Nephron progenitor cell (in vitro differentiated cells): ENCODE measurements at regions not wholly inside any gene's neighbourhood (a gene's known extent, or its start where the extent isn't known, plus 50 kb on each side); places are given as distances from the start of the nearest gene placed in this dataset.

Source experiments
- DNase-seq: peaks from one replicate; pipeline ENCODE4 v3.0.0; 2021
- H3K27ac Mint-ChIP-seq: 2 replicates; pipeline ENCODE4 v1.8.0; 2021; ENCODE audit warnings: mild to moderate bottlenecking, moderate library complexity, mixed read lengths
- H3K27me3 Mint-ChIP-seq: 2 replicates; pipeline ENCODE4 v1.8.0; 2021; ENCODE audit warnings: mild to moderate bottlenecking, low read depth, mixed read lengths; ENCODE audit not compliant: poor library complexity
- H3K36me3 Mint-ChIP-seq: 2 replicates; pipeline ENCODE4 v1.8.0; 2021; ENCODE audit warnings: low read depth, mixed read lengths
- H3K4me1 Mint-ChIP-seq: 2 replicates; pipeline ENCODE4 v1.8.0; 2021; ENCODE audit warnings: mixed read lengths
- H3K4me3 Mint-ChIP-seq: 2 replicates; pipeline ENCODE4 v1.8.0; 2021; ENCODE audit warnings: mild to moderate bottlenecking, moderate library complexity, mixed read lengths
- H3K9me3 Mint-ChIP-seq: 2 replicates; pipeline ENCODE4 v1.8.0; 2021; ENCODE audit warnings: mild to moderate bottlenecking, moderate library complexity, mixed read lengths
- CTCF ChIP-seq: fragments of 200-600 bp; sonication (generic); IDR thresholded peaks from 2 replicates; pipeline ENCODE4 v1.5.0; 2021; ENCODE audit warnings: antibody characterized with exemption

- no peaks in the 10 kb centered on the region for H3K4me1 Mint-ChIP-seq
- no peak overlapping the region for H3K4me3 Mint-ChIP-seq
- peaks cover 14% of the 10 kb centered on the region for H3K9me3 Mint-ChIP-seq
- no peak for DNase-seq
- H3K36me3 Mint-ChIP-seq: no peaks in the 10 kb centered on the region
- peaks cover 4% of the 10 kb centered on the region for H3K27me3 Mint-ChIP-seq
- no peak overlapping the region for H3K27ac Mint-ChIP-seq
- TF ChIP-seq CTCF: no peak
Observed at GRCh38 chr2:23107327-23107941, 277.5 kb upstream of the KLHL29 start.

DNA sequence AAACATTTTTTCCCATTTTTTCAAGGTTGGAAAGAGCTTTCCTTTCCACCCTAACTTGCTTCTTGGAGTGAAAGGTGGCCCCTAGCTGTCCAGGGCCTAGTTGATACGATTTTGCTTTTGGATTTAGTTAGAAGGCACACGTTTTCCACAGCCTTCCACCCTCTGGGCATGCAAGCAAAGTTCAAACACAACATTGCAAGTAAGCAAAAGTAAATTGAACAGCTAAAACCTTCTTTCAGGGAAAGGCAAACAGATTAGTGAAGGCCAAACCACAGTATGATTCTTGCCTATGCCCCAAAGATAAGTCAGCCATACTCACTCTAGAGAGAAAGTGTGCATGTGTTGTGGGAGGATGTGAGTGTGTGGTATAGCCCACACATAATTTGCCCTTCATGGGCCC lies 273.7 kb upstream of the KLHL29 start:
- H3K4me3 Mint-ChIP-seq: no peak overlapping the region
- no peaks in the 10 kb centered on the region for H3K4me1 Mint-ChIP-seq
- no peak for DNase-seq
- H3K27me3 Mint-ChIP-seq: peaks cover 7% of the 10 kb centered on the region
- peaks cover 14% of the 10 kb centered on the region for H3K9me3 Mint-ChIP-seq
- no peaks in the 10 kb centered on the region for H3K36me3 Mint-ChIP-seq
- no peak for TF ChIP-seq CTCF
- H3K27ac Mint-ChIP-seq: no peak overlapping the region

DNA sequence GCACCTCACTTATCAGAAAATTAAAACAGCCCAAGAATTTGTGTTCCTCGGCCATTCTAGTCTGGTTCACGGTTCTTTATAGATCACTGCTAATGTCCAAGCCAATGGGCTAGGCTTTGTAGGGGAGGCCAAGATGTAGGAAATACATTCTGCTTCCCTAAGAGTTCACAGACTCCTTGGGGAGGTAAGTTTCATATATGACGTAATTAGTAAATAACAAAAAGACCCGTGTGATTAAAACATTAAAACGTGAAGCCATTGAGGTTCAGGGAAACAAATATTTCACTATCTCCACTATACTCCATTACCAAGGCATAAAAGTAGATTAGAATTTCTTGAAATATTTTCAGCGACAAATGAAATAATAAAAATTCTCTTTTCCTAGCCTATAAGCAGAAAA lies 272.5 kb upstream of the KLHL29 start:
- peaks cover 14% of the 10 kb centered on the region for H3K9me3 Mint-ChIP-seq
- DNase-seq: no peak
- no peak overlapping the region for H3K4me3 Mint-ChIP-seq
- H3K27me3 Mint-ChIP-seq: peaks cover 11% of the 10 kb centered on the region
- H3K4me1 Mint-ChIP-seq: no peaks in the 10 kb centered on the region
- no peak for TF ChIP-seq CTCF
- H3K36me3 Mint-ChIP-seq: no peaks in the 10 kb centered on the region
- H3K27ac Mint-ChIP-seq: no peak overlapping the region

GRCh38 chr2:23114299-23114698 lies 270.7 kb upstream of the KLHL29 start:
- no peaks in the 10 kb centered on the region for H3K36me3 Mint-ChIP-seq
- H3K4me3 Mint-ChIP-seq: no peak overlapping the region
- no peak for DNase-seq
- H3K4me1 Mint-ChIP-seq: no peaks in the 10 kb centered on the region
- no peak for TF ChIP-seq CTCF
- H3K27ac Mint-ChIP-seq: no peak overlapping the region
- H3K27me3 Mint-ChIP-seq: peaks cover 14% of the 10 kb centered on the region
- H3K9me3 Mint-ChIP-seq: peaks cover 14% of the 10 kb centered on the region

GRCh38 chr2:23118313-23118712 lies 266.7 kb upstream of the KLHL29 start:
- no peaks in the 10 kb centered on the region for H3K4me1 Mint-ChIP-seq
- no peak overlapping the region for H3K27ac Mint-ChIP-seq
- DNase-seq: no peak
- H3K36me3 Mint-ChIP-seq: no peaks in the 10 kb centered on the region
- H3K9me3 Mint-ChIP-seq: no peaks in the 10 kb centered on the region
- H3K27me3 Mint-ChIP-seq: peaks cover 10% of the 10 kb centered on the region
- H3K4me3 Mint-ChIP-seq: no peak overlapping the region
- TF ChIP-seq CTCF: no peak

- H3K27ac Mint-ChIP-seq: no peak overlapping the region
- peaks cover 10% of the 10 kb centered on the region for H3K27me3 Mint-ChIP-seq
- DNase-seq: no peak
- no peaks in the 10 kb centered on the region for H3K36me3 Mint-ChIP-seq
- no peaks in the 10 kb centered on the region for H3K4me1 Mint-ChIP-seq
- H3K4me3 Mint-ChIP-seq: no peak overlapping the region
- H3K9me3 Mint-ChIP-seq: no peaks in the 10 kb centered on the region
- no peak for TF ChIP-seq CTCF
Observed at GRCh38 chr2:23118894-23119293, 266.1 kb upstream of the KLHL29 start.
